Colonic mucosa (tissue), 4 donors: ENCODE measurements at regions not wholly inside any gene's neighbourhood (a gene's known extent, or its start where the extent isn't known, plus 50 kb on each side); places are given as distances from the start of the nearest gene placed in this dataset.

ENCODE experiments used
- DNase-seq: peaks from one replicate; pipeline ENCODE4 v3.0.0-alpha.2; 2020
- H3K27ac ChIP-seq: fragments of 200-600 bp; one replicate; pipeline ENCODE4 v1.8.0; 2021
- H3K27me3 ChIP-seq: fragments of 200-600 bp; one replicate; pipeline ENCODE4 v1.8.0; 2021
- H3K36me3 ChIP-seq: fragments of 200-600 bp; one replicate; pipeline ENCODE4 v1.8.0; 2021
- H3K4me1 ChIP-seq: fragments of 200-600 bp; one replicate; pipeline ENCODE4 v1.8.0; 2021; ENCODE audit warnings: mild to moderate bottlenecking
- H3K4me3 ChIP-seq: fragments of 200-600 bp; one replicate; pipeline ENCODE4 v1.8.0; 2021
- H3K9ac ChIP-seq, 2 donors: one replicate each; pipeline ENCODE4 v1.7.0; 2013; ENCODE audit warnings: control low read depth in 2 of 2, low read depth in 2 of 2, low read length in 2 of 2
- H3K9me3 ChIP-seq: fragments of 200-600 bp; one replicate; pipeline ENCODE4 v1.8.0; 2021
- CTCF ChIP-seq: fragments of 200-600 bp; IDR thresholded peaks from one replicate; pipeline ENCODE4 v1.8.0; 2022; ENCODE audit warnings: antibody characterized with exemption, mild to moderate bottlenecking
- intact Hi-C: fragments of 100-400 bp; cut with DNase I; formaldehyde crosslinking; loops from one replicate; pipeline ENCODE4 v1.14.1; 2022
- donor health status: healthy.
- donor health status: DM: no; HTN: no; CAD: no.
- donor health status: DM: no; HTN: no; CAD: no.

- Histone ChIP-seq H3K9me3 (no peaks in the 10 kb centered on the region), H3K4me3 (no peak overlapping the region), H3K4me1 (no peaks in the 10 kb centered on the region), H3K27me3 (no peaks in the 10 kb centered on the region), H3K9ac (no peak overlapping the region), H3K27ac (no peak overlapping the region), H3K36me3 (no peaks in the 10 kb centered on the region)
- no peak for TF ChIP-seq CTCF
- intact Hi-C loops, result no loop called here
- no peak for DNase-seq
Observed at GRCh38 chr4:30402276-30402675, 317.9 kb upstream of the PCDH7 start.

- H3K4me1 ChIP-seq, result no peaks in the 10 kb centered on the region
- H3K27ac ChIP-seq, result no peak overlapping the region
- H3K9ac ChIP-seq, result no peak overlapping the region
- no peaks in the 10 kb centered on the region for H3K27me3 ChIP-seq
- no peaks in the 10 kb centered on the region for H3K36me3 ChIP-seq
- H3K4me3 ChIP-seq, result no peak overlapping the region
- no peak for TF ChIP-seq CTCF
- intact Hi-C loops, result no loop called here
- DNase-seq, result no peak
- H3K9me3 ChIP-seq, result no peaks in the 10 kb centered on the region
Observed at GRCh38 chr4:30413915-30414314, 306.3 kb upstream of the PCDH7 start.

- Histone ChIP-seq H3K4me3 (no peak overlapping the region), H3K9ac (no peak overlapping the region), H3K9me3 (no peaks in the 10 kb centered on the region), H3K27me3 (no peaks in the 10 kb centered on the region), H3K4me1 (no peaks in the 10 kb centered on the region), H3K36me3 (no peaks in the 10 kb centered on the region), H3K27ac (no peak overlapping the region)
- DNase-seq, result no peak
- intact Hi-C loops, result no loop called here
- TF ChIP-seq CTCF, result no peak
Observed at GRCh38 chr4:30416547-30416946, 303.6 kb upstream of the PCDH7 start.

GRCh38 chr4:30427932-30428331, 292.2 kb upstream of the PCDH7 start:
- Histone ChIP-seq H3K9ac (no peak overlapping the region), H3K4me1 (no peaks in the 10 kb centered on the region), H3K36me3 (no peaks in the 10 kb centered on the region), H3K27ac (no peak overlapping the region), H3K4me3 (no peak overlapping the region), H3K9me3 (no peaks in the 10 kb centered on the region), H3K27me3 (no peaks in the 10 kb centered on the region)
- intact Hi-C loops, result no loop called here
- DNase-seq, result no peak
- TF ChIP-seq CTCF, result no peak

GRCh38 chr4:30429813-30430761, 290.1 kb upstream of the PCDH7 start:
- Histone ChIP-seq H3K27ac (no peak overlapping the region), H3K9me3 (no peaks in the 10 kb centered on the region), H3K36me3 (no peaks in the 10 kb centered on the region), H3K9ac (no peak overlapping the region), H3K4me1 (no peaks in the 10 kb centered on the region), H3K27me3 (no peaks in the 10 kb centered on the region), H3K4me3 (no peak overlapping the region)
- no peak for DNase-seq
- no peak for TF ChIP-seq CTCF
- intact Hi-C loops, result no loop called here
